Sigmoid colon (tissue), 4 donors: ENCODE measurements at regions not wholly inside any gene's neighbourhood (a gene's known extent, or its start where the extent isn't known, plus 50 kb on each side); places are given as distances from the start of the nearest gene placed in this dataset.

ENCODE experiments used
- EP300 ChIP-seq, 4 donors: sonication (generic); formaldehyde crosslinking; IDR thresholded peaks; one replicate each; pipeline ENCODE4 v1.6.1; 2017; ENCODE audit warnings: antibody characterized with exemption in 4 of 4
- POLR2A ChIP-seq, 2 donors: fragments of 450-650 bp; IDR thresholded peaks; one replicate each; pipeline ENCODE4 v1.6.1; 2016; ENCODE audit warnings: antibody characterized with exemption in 2 of 2, mild to moderate bottlenecking in 2 of 2, moderate library complexity in 2 of 2
- POLR2AphosphoS5 ChIP-seq, 4 donors: sonication (generic); formaldehyde crosslinking; IDR thresholded peaks; one replicate each; pipeline ENCODE4 v1.6.1; 2017; ENCODE audit warnings: antibody characterized with exemption in 4 of 4
- TF ChIP-seq, protein P1 (sequence below), 4 experiments: fragments of 450-650 bp in 3 of 4; fragments of 200-600 bp in 1 of 4; IDR thresholded peaks; one replicate each; pipeline ENCODE4 v1.5.1; 2016 to 2019; ENCODE audit warnings: antibody characterized with exemption in 4 of 4, mild to moderate bottlenecking in 3 of 4, moderate library complexity in 2 of 4

DNA sequence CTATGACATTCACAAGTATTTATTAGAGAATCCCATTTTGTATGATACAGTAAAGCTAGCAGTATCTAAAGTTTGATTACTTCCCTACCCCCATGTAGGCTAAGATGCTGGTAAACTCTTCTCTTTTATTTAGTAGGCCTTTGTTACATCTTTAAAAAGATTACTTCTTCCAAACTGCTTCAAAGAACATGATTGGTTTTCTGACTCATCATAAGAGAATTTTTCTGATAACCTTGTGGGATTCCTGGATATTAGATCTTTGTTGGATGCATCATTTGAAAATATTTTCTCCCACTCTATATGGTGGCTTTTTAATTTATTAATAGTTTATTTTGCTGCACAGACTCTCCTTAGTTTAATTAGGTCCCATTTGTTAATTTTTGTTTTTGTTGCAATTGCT, 898.3 kb upstream of the ADGRB3 start:
- TF ChIP-seq, protein P1, sequence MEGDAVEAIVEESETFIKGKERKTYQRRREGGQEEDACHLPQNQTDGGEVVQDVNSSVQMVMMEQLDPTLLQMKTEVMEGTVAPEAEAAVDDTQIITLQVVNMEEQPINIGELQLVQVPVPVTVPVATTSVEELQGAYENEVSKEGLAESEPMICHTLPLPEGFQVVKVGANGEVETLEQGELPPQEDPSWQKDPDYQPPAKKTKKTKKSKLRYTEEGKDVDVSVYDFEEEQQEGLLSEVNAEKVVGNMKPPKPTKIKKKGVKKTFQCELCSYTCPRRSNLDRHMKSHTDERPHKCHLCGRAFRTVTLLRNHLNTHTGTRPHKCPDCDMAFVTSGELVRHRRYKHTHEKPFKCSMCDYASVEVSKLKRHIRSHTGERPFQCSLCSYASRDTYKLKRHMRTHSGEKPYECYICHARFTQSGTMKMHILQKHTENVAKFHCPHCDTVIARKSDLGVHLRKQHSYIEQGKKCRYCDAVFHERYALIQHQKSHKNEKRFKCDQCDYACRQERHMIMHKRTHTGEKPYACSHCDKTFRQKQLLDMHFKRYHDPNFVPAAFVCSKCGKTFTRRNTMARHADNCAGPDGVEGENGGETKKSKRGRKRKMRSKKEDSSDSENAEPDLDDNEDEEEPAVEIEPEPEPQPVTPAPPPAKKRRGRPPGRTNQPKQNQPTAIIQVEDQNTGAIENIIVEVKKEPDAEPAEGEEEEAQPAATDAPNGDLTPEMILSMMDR (IDR thresholded peaks at IDR 0.05): no peak
- TF ChIP-seq POLR2A (IDR thresholded peaks at IDR 0.05): no peak
- TF ChIP-seq POLR2AphosphoS5 (IDR thresholded peaks at IDR 0.05): no peak
- no peak for TF ChIP-seq EP300 (IDR thresholded peaks at IDR 0.05)
